GM19467 (cell line): ENCODE measurements at regions not wholly inside any gene's neighbourhood (a gene's known extent, or its start where the extent isn't known, plus 50 kb on each side); places are given as distances from the start of the nearest gene placed in this dataset.

Experiments
- ATAC-seq: cut with Tn5 transposase; IDR thresholded peaks from one replicate; pipeline ENCODE4 v1.9.1; 2021; ENCODE audit warnings: mild to moderate bottlenecking, moderate library complexity; ENCODE audit not compliant: unreplicated experiment

GRCh38 chr16:51755039-51755501, 604.0 kb upstream of the SALL1 start:
- ATAC-seq, result no peak

GRCh38 chr16:51753467-51754127, 602.5 kb upstream of the SALL1 start:
- no peak for ATAC-seq

- no peak for ATAC-seq
Measured at GRCh38 chr16:51752438-51752995, 601.4 kb upstream of the SALL1 start.

GRCh38 chr16:51747329-51747728, 596.3 kb upstream of the SALL1 start:
- no peak for ATAC-seq

GRCh38 chr16:51734220-51734619, 583.1 kb upstream of the SALL1 start:
- ATAC-seq, result no peak

GRCh38 chr16:51733181-51733580, 582.1 kb upstream of the SALL1 start:
- no peak for ATAC-seq

- no peak for ATAC-seq
Measured at GRCh38 chr16:51731160-51731559, 580.1 kb upstream of the SALL1 start.

GRCh38 chr16:51723036-51723724, 572.1 kb upstream of the SALL1 start:
- no peak for ATAC-seq

GRCh38 chr16:51722467-51722866, 571.4 kb upstream of the SALL1 start:
- no peak for ATAC-seq

GRCh38 chr16:51719376-51719775, 568.3 kb upstream of the SALL1 start:
- no peak for ATAC-seq

- ATAC-seq, result no peak
Measured at GRCh38 chr16:51716195-51716594, 565.1 kb upstream of the SALL1 start.

- no peak for ATAC-seq
Measured at GRCh38 chr16:51713502-51713901, 562.4 kb upstream of the SALL1 start.

GRCh38 chr16:51710905-51711563, 560.0 kb upstream of the SALL1 start:
- ATAC-seq, result no peak

- no peak for ATAC-seq
Measured at GRCh38 chr16:51710186-51710585, 559.1 kb upstream of the SALL1 start.

- no peak for ATAC-seq
Measured at GRCh38 chr16:51708861-51709260, 557.8 kb upstream of the SALL1 start.

GRCh38 chr16:51707666-51708065, 556.6 kb upstream of the SALL1 start:
- no peak for ATAC-seq

- ATAC-seq, result no peak
Measured at GRCh38 chr16:51705142-51705541, 554.1 kb upstream of the SALL1 start.

GRCh38 chr16:51701025-51701424, 550.0 kb upstream of the SALL1 start:
- no peak for ATAC-seq

- no peak for ATAC-seq
Measured at GRCh38 chr16:51699686-51700396, 548.8 kb upstream of the SALL1 start.

GRCh38 chr16:51698647-51699046, 547.6 kb upstream of the SALL1 start:
- no peak for ATAC-seq

GRCh38 chr16:51697454-51697853, 546.4 kb upstream of the SALL1 start:
- no peak for ATAC-seq
